ENCODE measurements at regions not wholly inside any gene's neighbourhood (a gene's known extent, or its start where the extent isn't known, plus 50 kb on each side); places are given as distances from the start of the nearest gene placed in this dataset.

DNA sequence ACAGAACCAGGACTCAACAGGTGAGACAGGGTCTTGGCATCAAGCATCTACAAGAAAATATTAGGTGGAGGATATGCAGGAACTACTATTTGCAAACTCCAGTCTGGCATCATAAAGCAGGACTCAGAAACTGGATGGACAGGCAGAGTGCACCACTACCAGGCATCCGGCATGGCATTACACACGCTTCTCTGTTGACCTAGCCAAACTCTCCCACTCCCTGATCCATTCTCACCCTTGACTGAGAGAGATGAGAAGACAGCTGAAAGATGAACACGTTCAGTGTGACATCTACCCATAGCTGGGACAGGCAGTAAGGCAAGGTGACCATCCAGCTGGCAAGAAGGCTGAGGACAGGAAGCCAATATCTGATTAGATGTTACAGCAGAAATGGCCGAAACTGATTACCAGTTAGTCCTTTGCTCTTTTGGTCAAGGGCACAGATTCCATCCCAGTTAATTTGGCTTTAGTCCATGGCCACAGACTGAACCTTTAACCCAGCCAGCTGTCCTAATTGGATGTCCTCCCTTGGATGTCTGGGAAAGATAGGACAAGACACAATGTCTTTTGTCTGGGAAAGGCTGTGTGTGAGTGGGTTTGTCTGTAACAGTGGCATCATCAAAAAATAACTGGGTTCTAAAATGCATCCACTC is 71.6 kb downstream of the BBS10 start:
- in situ Hi-C loops (cut with MboI; ENCODE audit: low sequenced_read_pairs, unreplicated experiment) = no loop called here
- no peak for DNase-seq (ENCODE audit: low spot score)
- TF ChIP-seq, protein P1, sequence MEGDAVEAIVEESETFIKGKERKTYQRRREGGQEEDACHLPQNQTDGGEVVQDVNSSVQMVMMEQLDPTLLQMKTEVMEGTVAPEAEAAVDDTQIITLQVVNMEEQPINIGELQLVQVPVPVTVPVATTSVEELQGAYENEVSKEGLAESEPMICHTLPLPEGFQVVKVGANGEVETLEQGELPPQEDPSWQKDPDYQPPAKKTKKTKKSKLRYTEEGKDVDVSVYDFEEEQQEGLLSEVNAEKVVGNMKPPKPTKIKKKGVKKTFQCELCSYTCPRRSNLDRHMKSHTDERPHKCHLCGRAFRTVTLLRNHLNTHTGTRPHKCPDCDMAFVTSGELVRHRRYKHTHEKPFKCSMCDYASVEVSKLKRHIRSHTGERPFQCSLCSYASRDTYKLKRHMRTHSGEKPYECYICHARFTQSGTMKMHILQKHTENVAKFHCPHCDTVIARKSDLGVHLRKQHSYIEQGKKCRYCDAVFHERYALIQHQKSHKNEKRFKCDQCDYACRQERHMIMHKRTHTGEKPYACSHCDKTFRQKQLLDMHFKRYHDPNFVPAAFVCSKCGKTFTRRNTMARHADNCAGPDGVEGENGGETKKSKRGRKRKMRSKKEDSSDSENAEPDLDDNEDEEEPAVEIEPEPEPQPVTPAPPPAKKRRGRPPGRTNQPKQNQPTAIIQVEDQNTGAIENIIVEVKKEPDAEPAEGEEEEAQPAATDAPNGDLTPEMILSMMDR (IDR thresholded peaks at IDR 0.05; ENCODE audit: borderline replicate concordance, control extremely low read depth, extremely low read depth, insufficient read depth, missing control alignments) = no peak

DNA sequence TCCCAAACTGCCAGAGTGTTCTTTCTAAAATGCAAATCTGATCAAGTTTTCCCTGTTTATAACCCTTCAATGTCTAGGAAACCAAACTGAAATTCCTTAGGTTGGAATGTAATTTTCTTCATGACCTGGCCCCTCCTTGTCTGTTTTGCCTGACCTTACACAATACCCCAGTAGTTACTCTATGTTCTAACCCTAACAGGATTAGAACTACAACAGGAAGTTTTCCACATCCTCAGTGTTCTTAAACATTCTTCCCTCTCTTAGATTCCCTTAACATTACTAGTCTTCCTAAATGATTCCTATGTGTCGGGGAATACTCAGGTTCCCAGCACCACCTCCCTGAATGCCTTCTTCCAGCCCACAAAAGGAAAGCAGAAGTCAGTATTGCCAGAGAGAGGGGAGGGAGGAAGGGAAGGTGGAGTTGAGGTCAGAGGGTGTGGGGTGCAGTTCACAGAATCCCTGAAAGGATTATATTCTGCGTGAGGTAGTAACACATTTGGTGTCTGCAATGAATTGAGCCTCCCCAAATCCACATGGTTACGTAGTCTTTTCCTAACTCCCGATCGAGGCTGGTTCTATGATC is 72.6 kb downstream of the BBS10 start:
- no peak for DNase-seq (ENCODE audit: low spot score)
- in situ Hi-C loops (cut with MboI; ENCODE audit: low sequenced_read_pairs, unreplicated experiment) = no loop called here
- TF ChIP-seq, protein P1 (IDR thresholded peaks at IDR 0.05; ENCODE audit: borderline replicate concordance, control extremely low read depth, extremely low read depth, insufficient read depth, missing control alignments) = no peak

DNA sequence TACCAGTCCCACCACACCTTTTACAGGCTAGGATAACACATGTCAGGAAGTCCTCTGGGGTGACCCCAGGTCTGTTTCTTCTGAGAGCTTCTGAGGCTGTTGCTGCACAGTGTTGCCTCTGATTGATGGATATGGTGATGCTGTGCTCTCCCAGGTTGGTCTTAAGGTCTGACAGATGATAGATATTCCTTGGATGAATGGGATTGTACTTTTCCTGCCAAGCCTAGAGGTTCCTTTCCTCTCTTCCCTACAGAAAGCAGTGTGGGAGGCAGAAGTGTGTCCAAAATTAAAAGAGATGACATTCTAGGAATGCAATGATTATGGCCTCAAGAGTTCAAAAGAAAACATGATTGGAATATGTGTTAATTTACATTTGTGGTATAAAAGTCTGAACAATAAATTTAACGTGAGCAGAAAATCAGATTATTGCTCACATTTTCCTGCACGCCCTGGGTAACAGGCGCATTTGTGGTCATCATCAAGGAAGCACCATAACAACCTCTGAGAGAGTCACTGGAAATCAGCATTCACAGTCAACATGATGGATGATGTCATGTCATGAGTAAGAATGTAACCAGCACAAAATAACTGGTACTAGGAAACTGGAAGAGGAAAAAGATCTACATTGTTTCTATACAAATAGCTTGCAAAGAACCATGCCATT is 73.7 kb downstream of the BBS10 start:
- no peak for DNase-seq (ENCODE audit: low spot score)
- in situ Hi-C loops (cut with MboI; ENCODE audit: low sequenced_read_pairs, unreplicated experiment) = no loop called here
- TF ChIP-seq, protein P1 (IDR thresholded peaks at IDR 0.05; ENCODE audit: borderline replicate concordance, control extremely low read depth, extremely low read depth, insufficient read depth, missing control alignments) = no peak

DNA sequence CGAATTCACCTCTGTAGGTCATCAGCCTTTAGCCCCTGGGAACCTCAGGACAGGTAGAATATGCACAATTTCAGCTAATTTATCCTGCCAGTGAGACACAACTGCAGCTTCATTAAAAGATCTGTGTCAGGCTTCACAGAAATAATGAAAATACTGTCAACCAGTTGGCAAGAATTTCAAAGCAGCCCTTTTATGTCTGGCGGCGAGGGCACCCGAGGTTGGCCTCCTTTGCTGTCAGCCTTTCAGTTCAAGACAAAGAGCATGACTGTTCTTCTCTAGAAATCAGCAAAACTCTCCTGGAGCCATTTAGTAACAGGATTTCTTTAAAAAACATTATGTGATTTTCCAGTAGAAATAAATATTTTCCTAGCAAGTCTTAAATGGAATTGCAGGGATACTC is 75.9 kb downstream of the BBS10 start:
- DNase-seq (ENCODE audit: low spot score) = no peak
- in situ Hi-C loops (cut with MboI; ENCODE audit: low sequenced_read_pairs, unreplicated experiment) = no loop called here
- TF ChIP-seq, protein P1 (IDR thresholded peaks at IDR 0.05; ENCODE audit: borderline replicate concordance, control extremely low read depth, extremely low read depth, insufficient read depth, missing control alignments) = no peak

DNA sequence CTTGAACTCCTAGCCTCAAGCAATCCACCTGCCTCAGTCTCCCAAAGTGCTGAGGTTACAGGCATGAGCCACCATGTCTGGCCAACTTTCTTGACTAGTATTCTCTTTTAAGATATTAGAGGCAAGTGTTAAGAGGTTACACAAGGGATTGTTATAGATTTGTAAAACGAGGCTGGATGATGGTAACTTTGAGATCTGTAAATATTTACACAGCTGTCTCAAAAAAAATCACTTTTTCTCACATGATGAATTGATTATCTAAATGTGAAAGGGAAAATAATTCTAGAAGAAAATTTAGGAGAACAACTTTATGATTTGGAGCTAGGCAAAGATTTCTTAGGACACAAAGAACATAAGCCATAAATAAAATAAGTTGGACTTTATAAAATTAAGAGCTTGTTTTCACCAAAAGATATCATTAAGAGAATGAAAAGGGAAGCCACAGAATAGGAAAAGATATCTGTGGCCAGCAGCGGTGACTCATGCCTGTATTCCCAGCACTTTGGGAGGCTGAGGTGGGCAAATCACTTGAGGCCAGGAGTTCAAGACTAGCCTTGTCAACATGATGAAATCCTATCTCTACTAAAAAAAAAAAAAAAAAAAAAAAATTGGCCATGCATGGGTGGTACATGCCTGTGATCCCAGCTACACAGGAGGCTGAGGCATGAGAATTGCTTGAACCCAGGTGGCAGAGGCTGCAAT is 77.4 kb downstream of the BBS10 start:
- in situ Hi-C loops (cut with MboI; ENCODE audit: low sequenced_read_pairs, unreplicated experiment) = no loop called here
- TF ChIP-seq, protein P1 (IDR thresholded peaks at IDR 0.05; ENCODE audit: borderline replicate concordance, control extremely low read depth, extremely low read depth, insufficient read depth, missing control alignments) = no peak
- no peak for DNase-seq (ENCODE audit: low spot score)

DNA sequence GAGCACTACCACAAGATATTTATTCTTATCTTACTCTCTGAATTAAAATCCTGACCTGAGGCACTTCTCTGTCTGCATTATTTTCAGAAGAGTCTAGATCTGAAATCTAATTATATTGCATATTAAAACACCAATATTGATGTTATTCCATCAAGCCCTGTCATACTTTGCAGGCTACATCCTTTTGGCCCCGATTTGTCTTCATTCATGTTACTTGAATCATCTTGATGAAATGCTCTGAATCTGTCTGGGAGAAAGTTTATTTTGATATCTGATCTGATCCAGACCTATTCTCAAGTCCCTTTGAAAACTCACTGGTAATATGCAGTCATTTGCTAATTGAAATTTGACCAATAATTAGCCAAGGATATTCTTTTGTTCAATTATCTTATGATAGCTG is 79.9 kb downstream of the BBS10 start:
- in situ Hi-C loops (cut with MboI; ENCODE audit: low sequenced_read_pairs, unreplicated experiment) = no loop called here
- TF ChIP-seq, protein P1 (IDR thresholded peaks at IDR 0.05; ENCODE audit: borderline replicate concordance, control extremely low read depth, extremely low read depth, insufficient read depth, missing control alignments) = no peak
- no peak for DNase-seq (ENCODE audit: low spot score)
